ENCODE measurements at regions not wholly inside any gene's neighbourhood (a gene's known extent, or its start where the extent isn't known, plus 50 kb on each side); places are given as distances from the start of the nearest gene placed in this dataset.

DNA sequence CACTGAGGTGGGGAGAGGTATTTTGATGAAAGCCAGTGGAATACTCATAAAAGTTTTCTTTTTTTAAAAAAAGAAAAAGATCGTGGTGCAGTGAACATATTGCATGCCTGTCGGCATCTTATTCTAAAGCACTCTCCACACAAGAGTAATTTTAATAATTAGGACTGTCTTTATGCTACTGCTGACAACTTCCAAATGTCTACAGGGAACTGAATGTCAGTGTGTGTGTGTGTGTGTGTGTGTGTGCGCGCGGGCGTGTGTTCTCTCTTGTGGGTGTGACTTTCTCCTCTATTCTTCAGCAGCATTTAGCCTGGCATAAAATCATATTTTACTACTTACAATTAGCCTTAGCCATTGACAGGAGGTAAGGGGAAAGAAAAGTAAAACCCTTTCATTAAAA lies 268.5 kb downstream of the C3orf38 start:
- no peaks in the 10 kb centered on the region for H3K9me3 ChIP-seq (ENCODE audit: low read length)
- no peaks in the 10 kb centered on the region for H4K20me1 ChIP-seq (ENCODE audit: insufficient read depth)
- H3K9ac ChIP-seq (ENCODE audit: low read length): no peak overlapping the region
- no peak overlapping the region for H3K4me3 ChIP-seq (ENCODE audit: low read length)
- no peak for TF ChIP-seq RAD21 (conservative IDR thresholded peaks at IDR 0.05)
- TF ChIP-seq, protein P1, sequence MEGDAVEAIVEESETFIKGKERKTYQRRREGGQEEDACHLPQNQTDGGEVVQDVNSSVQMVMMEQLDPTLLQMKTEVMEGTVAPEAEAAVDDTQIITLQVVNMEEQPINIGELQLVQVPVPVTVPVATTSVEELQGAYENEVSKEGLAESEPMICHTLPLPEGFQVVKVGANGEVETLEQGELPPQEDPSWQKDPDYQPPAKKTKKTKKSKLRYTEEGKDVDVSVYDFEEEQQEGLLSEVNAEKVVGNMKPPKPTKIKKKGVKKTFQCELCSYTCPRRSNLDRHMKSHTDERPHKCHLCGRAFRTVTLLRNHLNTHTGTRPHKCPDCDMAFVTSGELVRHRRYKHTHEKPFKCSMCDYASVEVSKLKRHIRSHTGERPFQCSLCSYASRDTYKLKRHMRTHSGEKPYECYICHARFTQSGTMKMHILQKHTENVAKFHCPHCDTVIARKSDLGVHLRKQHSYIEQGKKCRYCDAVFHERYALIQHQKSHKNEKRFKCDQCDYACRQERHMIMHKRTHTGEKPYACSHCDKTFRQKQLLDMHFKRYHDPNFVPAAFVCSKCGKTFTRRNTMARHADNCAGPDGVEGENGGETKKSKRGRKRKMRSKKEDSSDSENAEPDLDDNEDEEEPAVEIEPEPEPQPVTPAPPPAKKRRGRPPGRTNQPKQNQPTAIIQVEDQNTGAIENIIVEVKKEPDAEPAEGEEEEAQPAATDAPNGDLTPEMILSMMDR (IDR thresholded peaks at IDR 0.05; ENCODE audit: poor library complexity, severe bottlenecking): no peak
- TF ChIP-seq TAF1 (IDR thresholded peaks at IDR 0.05; ENCODE audit: low read depth): no peak
- TF ChIP-seq SMC3 (conservative IDR thresholded peaks at IDR 0.05; ENCODE audit: poor library complexity): no peak
- TF ChIP-seq, protein P2, sequence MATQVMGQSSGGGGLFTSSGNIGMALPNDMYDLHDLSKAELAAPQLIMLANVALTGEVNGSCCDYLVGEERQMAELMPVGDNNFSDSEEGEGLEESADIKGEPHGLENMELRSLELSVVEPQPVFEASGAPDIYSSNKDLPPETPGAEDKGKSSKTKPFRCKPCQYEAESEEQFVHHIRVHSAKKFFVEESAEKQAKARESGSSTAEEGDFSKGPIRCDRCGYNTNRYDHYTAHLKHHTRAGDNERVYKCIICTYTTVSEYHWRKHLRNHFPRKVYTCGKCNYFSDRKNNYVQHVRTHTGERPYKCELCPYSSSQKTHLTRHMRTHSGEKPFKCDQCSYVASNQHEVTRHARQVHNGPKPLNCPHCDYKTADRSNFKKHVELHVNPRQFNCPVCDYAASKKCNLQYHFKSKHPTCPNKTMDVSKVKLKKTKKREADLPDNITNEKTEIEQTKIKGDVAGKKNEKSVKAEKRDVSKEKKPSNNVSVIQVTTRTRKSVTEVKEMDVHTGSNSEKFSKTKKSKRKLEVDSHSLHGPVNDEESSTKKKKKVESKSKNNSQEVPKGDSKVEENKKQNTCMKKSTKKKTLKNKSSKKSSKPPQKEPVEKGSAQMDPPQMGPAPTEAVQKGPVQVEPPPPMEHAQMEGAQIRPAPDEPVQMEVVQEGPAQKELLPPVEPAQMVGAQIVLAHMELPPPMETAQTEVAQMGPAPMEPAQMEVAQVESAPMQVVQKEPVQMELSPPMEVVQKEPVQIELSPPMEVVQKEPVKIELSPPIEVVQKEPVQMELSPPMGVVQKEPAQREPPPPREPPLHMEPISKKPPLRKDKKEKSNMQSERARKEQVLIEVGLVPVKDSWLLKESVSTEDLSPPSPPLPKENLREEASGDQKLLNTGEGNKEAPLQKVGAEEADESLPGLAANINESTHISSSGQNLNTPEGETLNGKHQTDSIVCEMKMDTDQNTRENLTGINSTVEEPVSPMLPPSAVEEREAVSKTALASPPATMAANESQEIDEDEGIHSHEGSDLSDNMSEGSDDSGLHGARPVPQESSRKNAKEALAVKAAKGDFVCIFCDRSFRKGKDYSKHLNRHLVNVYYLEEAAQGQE (IDR thresholded peaks at IDR 0.05; ENCODE audit: borderline replicate concordance): no peak
- peak; percentile 62 for TF ChIP-seq EP300 (conservative IDR thresholded peaks at IDR 0.05; ENCODE audit: poor library complexity, severe bottlenecking)
- TF ChIP-seq MXI1 (conservative IDR thresholded peaks at IDR 0.05; ENCODE audit: poor library complexity, severe bottlenecking): no peak
- TF ChIP-seq POLR2AphosphoS5 (IDR thresholded peaks at IDR 0.05): peak; percentile 60
- no peak for TF ChIP-seq EZH2 (IDR thresholded peaks at IDR 0.05; ENCODE audit: borderline replicate concordance, insufficient read depth, low read length, poor library complexity, severe bottlenecking)
- no peaks in the 10 kb centered on the region for H3K79me2 ChIP-seq (replicated peaks; ENCODE audit: insufficient read depth, low read length)
- H3K27ac ChIP-seq (ENCODE audit: low read length): peak overlapping the region; percentile 33
- no peaks in the 10 kb centered on the region for H3K27me3 ChIP-seq (ENCODE audit: insufficient read depth, low read depth, low read length)
- H3F3A ChIP-seq (ENCODE audit: insufficient read depth, low read length, poor library complexity, severe bottlenecking): no peaks in the 10 kb centered on the region
- no peak overlapping the region for H3K4me2 ChIP-seq (ENCODE audit: low read length)
- no peaks in the 10 kb centered on the region for H3K9me2 ChIP-seq (ENCODE audit: insufficient read depth, low read length)
- no peaks in the 10 kb centered on the region for H3K36me3 ChIP-seq (ENCODE audit: insufficient read depth, low read length)
- H2AFZ ChIP-seq (ENCODE audit: low read depth, low read length): no peak overlapping the region

DNA sequence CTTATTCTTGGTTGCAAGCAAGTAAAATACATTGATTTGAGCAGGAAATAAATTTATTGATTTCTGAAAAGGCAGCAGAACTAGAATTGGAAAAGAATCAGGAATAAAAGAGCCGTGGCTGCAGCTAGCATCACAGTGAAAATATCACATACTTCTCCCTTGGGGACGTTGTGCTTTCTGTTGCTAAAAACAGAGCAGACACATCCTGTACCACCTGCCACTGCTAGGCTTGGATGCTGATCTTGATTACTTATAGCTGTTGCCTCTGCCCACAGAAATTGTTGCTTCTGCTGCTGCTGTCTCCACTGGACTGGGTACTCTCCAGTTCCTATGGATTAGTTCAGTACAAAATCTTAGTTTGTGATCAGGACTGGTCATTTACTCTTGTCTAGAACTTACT lies 283.8 kb downstream of the C3orf38 start:
- Histone ChIP-seq H2AFZ (ENCODE audit: low read depth, low read length) (no peak overlapping the region), H3K27me3 (ENCODE audit: insufficient read depth, low read depth, low read length) (no peaks in the 10 kb centered on the region), H3K79me2 (replicated peaks; ENCODE audit: insufficient read depth, low read length) (no peaks in the 10 kb centered on the region), H3K9ac (ENCODE audit: low read length) (no peak overlapping the region), H3K4me3 (ENCODE audit: low read length) (no peak overlapping the region), H3K4me2 (ENCODE audit: low read length) (no peak overlapping the region), H3K36me3 (ENCODE audit: insufficient read depth, low read length) (no peaks in the 10 kb centered on the region), H3K27ac (ENCODE audit: low read length) (no peak overlapping the region), H3K9me2 (ENCODE audit: insufficient read depth, low read length) (no peaks in the 10 kb centered on the region), H3K9me3 (ENCODE audit: low read length) (no peaks in the 10 kb centered on the region), H4K20me1 (ENCODE audit: insufficient read depth) (no peaks in the 10 kb centered on the region), H3F3A (ENCODE audit: insufficient read depth, low read length, poor library complexity, severe bottlenecking) (no peaks in the 10 kb centered on the region)
- TF ChIP-seq, protein P1 (IDR thresholded peaks at IDR 0.05; ENCODE audit: poor library complexity, severe bottlenecking): no peak
- TF ChIP-seq POLR2AphosphoS5 (IDR thresholded peaks at IDR 0.05) (peak; percentile 37), EP300 (conservative IDR thresholded peaks at IDR 0.05; ENCODE audit: poor library complexity, severe bottlenecking) (peak; percentile 33)
- TF ChIP-seq, protein P2 (IDR thresholded peaks at IDR 0.05; ENCODE audit: borderline replicate concordance): no peak

Data from neural cell (in vitro differentiated cells).